Neuronal stem cell (in vitro differentiated cells): ENCODE measurements at regions not wholly inside any gene's neighbourhood (a gene's known extent, or its start where the extent isn't known, plus 50 kb on each side); places are given as distances from the start of the nearest gene placed in this dataset.

Experiments used
- DNase-seq: peaks from one replicate; pipeline ENCODE4 v3.0.0-alpha.2; 2013; ENCODE audit warnings: low spot score
- H2AFZ ChIP-seq: one replicate; pipeline ENCODE4 v1.6.1; 2013; ENCODE audit warnings: mild to moderate bottlenecking, low read length, inconsistent platforms
- H2AK5ac ChIP-seq: 2 replicates; pipeline ENCODE4 v1.6.1; 2013; ENCODE audit warnings: low read depth, mild to moderate bottlenecking, inconsistent platforms, low read length, moderate library complexity, mixed read lengths
- H2BK120ac ChIP-seq: 2 replicates; pipeline ENCODE4 v1.6.1; 2013; ENCODE audit warnings: low read depth, mild to moderate bottlenecking, inconsistent platforms, low read length, moderate library complexity, mixed read lengths
- H2BK12ac ChIP-seq: one replicate; pipeline ENCODE4 v1.6.1; 2013; ENCODE audit warnings: low read length, inconsistent platforms
- H2BK15ac ChIP-seq: 2 replicates; pipeline ENCODE4 v1.6.1; 2013; ENCODE audit warnings: mild to moderate bottlenecking, low read length, inconsistent platforms, mixed read lengths
- H2BK5ac ChIP-seq: one replicate; pipeline ENCODE4 v1.6.1; 2013; ENCODE audit warnings: inconsistent platforms, mild to moderate bottlenecking, low read length, moderate library complexity
- H3K14ac ChIP-seq: one replicate; pipeline ENCODE4 v1.6.1; 2013; ENCODE audit warnings: low read length, inconsistent platforms
- H3K18ac ChIP-seq: 2 replicates; pipeline ENCODE4 v1.6.1; 2013; ENCODE audit warnings: low read length, inconsistent platforms
- H3K23ac ChIP-seq: 2 replicates; pipeline ENCODE4 v1.6.1; 2013; ENCODE audit warnings: low read depth, mild to moderate bottlenecking, mixed read lengths, low read length, inconsistent platforms; ENCODE audit not compliant: poor library complexity
- H3K27ac ChIP-seq: replicated peaks from 3 replicates; pipeline ENCODE4 v1.5.1; 2013; ENCODE audit warnings: low read length, inconsistent platforms
- H3K27me3 ChIP-seq, 3 experiments: 2 replicates each; pipeline ENCODE4 v1.6.1; 2013; ENCODE audit warnings: low read length in 3 of 3, mild to moderate bottlenecking in 2 of 3, inconsistent platforms in 1 of 3, low read depth in 1 of 3, mixed read lengths in 1 of 3, moderate library complexity in 1 of 3; ENCODE audit not compliant: control insufficient read depth in 3 of 3, insufficient read depth in 3 of 3
- H3K36me3 ChIP-seq, 2 donors: replicated peaks in 1 of 2; 2 replicates each; pipeline ENCODE4 v1.6.1; 2013; ENCODE audit warnings: low read length in 2 of 2; ENCODE audit not compliant: control insufficient read depth in 2 of 2, insufficient read depth in 2 of 2
- H3K4ac ChIP-seq: 2 replicates; pipeline ENCODE4 v1.6.1; 2013; ENCODE audit warnings: inconsistent platforms, mild to moderate bottlenecking, low read length, moderate library complexity
- H3K4me1 ChIP-seq, 2 donors: 1 replicate in 1 of 2; 2 replicates in 1 of 2; pipeline ENCODE4 v1.6.1; 2013; ENCODE audit warnings: low read length in 2 of 2, low read depth in 1 of 2; ENCODE audit not compliant: control insufficient read depth in 2 of 2, insufficient read depth in 1 of 2
- H3K4me2 ChIP-seq: one replicate; pipeline ENCODE4 v1.6.1; 2013; ENCODE audit warnings: mild to moderate bottlenecking, low read length, inconsistent platforms; ENCODE audit not compliant: insufficient read depth, poor library complexity, severe bottlenecking
- H3K4me3 ChIP-seq, 2 donors: 2 replicates each; pipeline ENCODE4 v1.5.1; 2013; ENCODE audit warnings: low read length in 2 of 2, mild to moderate bottlenecking in 2 of 2, inconsistent platforms in 1 of 2, moderate library complexity in 1 of 2
- H3K79me1 ChIP-seq: one replicate; pipeline ENCODE4 v1.6.1; 2013; ENCODE audit warnings: low read depth, mild to moderate bottlenecking, inconsistent platforms, low read length, moderate library complexity
- H3K9ac ChIP-seq: one replicate; pipeline ENCODE4 v1.6.1; 2013; ENCODE audit warnings: mild to moderate bottlenecking, low read depth, low read length, inconsistent platforms; ENCODE audit not compliant: poor library complexity
- H3K9me3 ChIP-seq, 2 donors: replicated peaks in 1 of 2; 2 replicates each; pipeline versions ENCODE3 to v1.6.1; 2013; ENCODE audit warnings: low read length in 2 of 2, mild to moderate bottlenecking in 2 of 2, inconsistent platforms in 1 of 2, low read depth in 1 of 2, mixed read lengths in 1 of 2, moderate library complexity in 1 of 2; ENCODE audit not compliant: control insufficient read depth in 2 of 2, insufficient read depth in 1 of 2
- H4K8ac ChIP-seq: one replicate; pipeline ENCODE4 v1.6.1; 2013; ENCODE audit warnings: low read depth, mild to moderate bottlenecking, inconsistent platforms, low read length, moderate library complexity
- H4K91ac ChIP-seq: one replicate; pipeline ENCODE4 v1.6.1; 2013; ENCODE audit warnings: low read length, low read depth, mild to moderate bottlenecking, inconsistent platforms; ENCODE audit not compliant: poor library complexity
- WGBS, 2 donors: extraction: QIAGEN DNeasy Blood & Tissue Kit; methylation state at CpG; one replicate each; pipeline ENCODE4 v1.1.7; 2013; ENCODE audit warnings: missing lambda C conversion rate in 2 of 2, mixed read lengths in 1 of 2; ENCODE audit not compliant: insufficient read length in 2 of 2, insufficient replicate concordance in 1 of 2; ENCODE audit errors: extremely low coverage in 2 of 2; 5-methylcytosine and 5-hydroxymethylcytosine counted together

DNA sequence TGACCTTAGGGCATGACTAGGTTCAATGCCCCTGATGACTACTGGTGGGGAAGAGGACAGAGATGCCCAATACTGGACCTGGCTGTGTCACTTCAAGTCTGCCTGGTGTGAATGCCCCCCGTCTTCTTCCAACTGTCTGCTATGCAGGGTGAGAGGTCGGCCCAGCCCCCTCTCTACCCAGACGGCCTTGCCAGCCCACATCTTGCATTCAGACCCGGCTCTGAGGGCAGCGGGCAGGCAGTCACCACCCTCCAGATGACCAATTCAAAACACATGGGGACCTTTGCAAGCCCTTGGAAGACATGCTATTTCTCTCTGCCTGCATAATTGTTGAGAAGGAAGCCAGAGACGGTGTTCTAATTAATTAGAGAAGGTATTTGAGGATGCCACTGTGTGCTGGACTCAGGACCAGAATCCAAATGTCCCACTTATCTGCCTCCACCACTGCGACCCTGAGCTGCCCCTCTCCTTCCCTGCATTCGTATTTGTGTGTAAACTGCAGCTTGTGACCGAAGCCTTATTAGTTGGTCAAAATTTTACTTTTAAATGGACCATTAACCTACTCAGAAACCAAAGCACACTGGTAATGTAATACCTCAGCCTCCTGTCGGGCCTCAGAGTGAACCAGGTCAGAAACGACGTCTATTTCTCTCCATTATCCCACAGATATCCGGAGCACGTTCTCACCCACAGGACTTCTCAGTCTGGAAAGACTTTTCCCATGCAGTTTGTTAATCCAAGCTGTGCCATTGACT is 407.0 kb downstream of the ZNF536 start:
- no peak overlapping the region for H2BK5ac ChIP-seq
- H3K4me1 ChIP-seq = no peaks in the 10 kb centered on the region
- H3K18ac ChIP-seq = no peak overlapping the region
- DNase-seq = no peak
- no peak overlapping the region for H3K4ac ChIP-seq
- no peak overlapping the region for H4K8ac ChIP-seq
- no peak overlapping the region for H2BK12ac ChIP-seq
- H2BK120ac ChIP-seq = no peak overlapping the region
- no peaks in the 10 kb centered on the region for H3K79me1 ChIP-seq
- no peak overlapping the region for H2AFZ ChIP-seq
- WGBS, 2 donors = no CpG with 5 or more reads among the region's 14 CpGs
- H2AK5ac ChIP-seq = no peak overlapping the region
- H4K91ac ChIP-seq = no peak overlapping the region
- no peaks in the 10 kb centered on the region for H3K27me3 ChIP-seq
- no peak overlapping the region for H3K23ac ChIP-seq
- H3K4me3 ChIP-seq = no peak overlapping the region
- no peaks in the 10 kb centered on the region for H3K36me3 ChIP-seq
- peaks cover 0 to 1% of the 10 kb centered on the region in 2 donors for H3K9me3 ChIP-seq
- H3K27ac ChIP-seq = no peak overlapping the region
- H2BK15ac ChIP-seq = no peak overlapping the region
- H3K14ac ChIP-seq = no peak overlapping the region
- no peak overlapping the region for H3K4me2 ChIP-seq
- no peak overlapping the region for H3K9ac ChIP-seq

GRCh38 chr19:30778061-30778460 is 405.9 kb downstream of the ZNF536 start:
- no CpG with 5 or more reads among the region's 2 CpGs for WGBS, 2 donors
- Histone ChIP-seq H3K4me3 (no peak overlapping the region), H3K27ac (no peak overlapping the region), H3K4ac (no peak overlapping the region), H2BK5ac (no peak overlapping the region), H3K36me3 (no peaks in the 10 kb centered on the region), H3K14ac (no peak overlapping the region), H3K23ac (no peak overlapping the region), H2AK5ac (no peak overlapping the region), H2BK120ac (no peak overlapping the region), H2BK15ac (no peak overlapping the region), H3K9ac (no peak overlapping the region), H2AFZ (no peak overlapping the region), H3K4me2 (no peak overlapping the region), H3K27me3 (no peaks in the 10 kb centered on the region), H3K4me1 (no peaks in the 10 kb centered on the region), H3K9me3 (peaks cover 0 to 1% of the 10 kb centered on the region in 2 donors), H3K79me1 (no peaks in the 10 kb centered on the region), H4K8ac (no peak overlapping the region), H3K18ac (no peak overlapping the region), H2BK12ac (no peak overlapping the region), H4K91ac (no peak overlapping the region)
- DNase-seq = no peak

- Histone ChIP-seq H2AFZ (no peak overlapping the region), H3K27ac (no peak overlapping the region), H3K4ac (no peak overlapping the region), H2AK5ac (no peak overlapping the region), H2BK12ac (no peak overlapping the region), H3K36me3 (no peaks in the 10 kb centered on the region), H2BK15ac (no peak overlapping the region), H3K79me1 (no peaks in the 10 kb centered on the region), H3K4me2 (no peak overlapping the region), H2BK5ac (no peak overlapping the region), H3K23ac (no peak overlapping the region), H3K9ac (no peak overlapping the region), H2BK120ac (no peak overlapping the region), H3K4me1 (no peaks in the 10 kb centered on the region), H4K8ac (no peak overlapping the region), H3K27me3 (no peaks in the 10 kb centered on the region), H3K14ac (no peak overlapping the region), H3K18ac (no peak overlapping the region), H4K91ac (no peak overlapping the region), H3K4me3 (no peak overlapping the region), H3K9me3 (peaks cover 0 to 1% of the 10 kb centered on the region in 2 donors)
- WGBS, 2 donors = no CpG with 5 or more reads among the region's 4 CpGs
- no peak for DNase-seq
Measured at GRCh38 chr19:30775956-30776355, 403.8 kb downstream of the ZNF536 start.

DNA sequence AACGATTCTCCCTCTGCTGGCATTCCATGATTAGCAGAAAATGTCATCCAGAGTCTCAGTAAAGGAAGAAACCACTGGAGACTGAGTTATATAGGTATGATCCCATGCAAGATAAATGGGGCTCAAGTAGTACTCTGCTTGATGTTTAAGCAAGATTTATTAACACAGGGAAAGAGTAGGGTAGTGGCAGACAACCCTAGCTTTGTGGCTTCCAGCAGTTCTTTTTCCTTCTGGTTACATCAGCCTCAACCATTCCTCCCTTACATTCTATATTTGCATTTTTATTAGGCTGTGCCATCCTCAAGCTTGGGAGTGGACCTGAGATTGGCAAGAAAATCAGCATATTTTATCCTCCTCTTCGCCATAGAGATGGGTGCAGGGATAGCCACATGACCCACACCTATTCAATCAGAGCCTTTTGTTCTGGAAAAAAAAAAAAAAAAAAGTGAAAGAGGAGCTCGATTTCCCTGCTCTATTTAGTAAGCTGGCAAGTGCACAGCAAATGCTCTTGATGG is 402.1 kb downstream of the ZNF536 start:
- H3K27me3 ChIP-seq = no peaks in the 10 kb centered on the region
- H2BK5ac ChIP-seq = no peak overlapping the region
- H3K9ac ChIP-seq = no peak overlapping the region
- H3K4ac ChIP-seq = no peak overlapping the region
- H3K23ac ChIP-seq = no peak overlapping the region
- no peaks in the 10 kb centered on the region for H3K79me1 ChIP-seq
- no peak overlapping the region for H2BK15ac ChIP-seq
- H4K8ac ChIP-seq = no peak overlapping the region
- H3K4me1 ChIP-seq = no peaks in the 10 kb centered on the region
- DNase-seq = no peak
- no CpG with 5 or more reads among the region's 3 CpGs for WGBS, 2 donors
- no peak overlapping the region for H3K4me2 ChIP-seq
- no peak overlapping the region for H3K4me3 ChIP-seq
- no peak overlapping the region for H3K14ac ChIP-seq
- H2BK12ac ChIP-seq = no peak overlapping the region
- H3K36me3 ChIP-seq = no peaks in the 10 kb centered on the region
- no peak overlapping the region for H4K91ac ChIP-seq
- H2AK5ac ChIP-seq = no peak overlapping the region
- H3K9me3 ChIP-seq = peaks cover 0 to 1% of the 10 kb centered on the region in 2 donors
- no peak overlapping the region for H3K27ac ChIP-seq
- no peak overlapping the region for H2BK120ac ChIP-seq
- no peak overlapping the region for H2AFZ ChIP-seq
- no peak overlapping the region for H3K18ac ChIP-seq
